AG04449 (cell line): ENCODE measurements at regions not wholly inside any gene's neighbourhood (a gene's known extent, or its start where the extent isn't known, plus 50 kb on each side); places are given as distances from the start of the nearest gene placed in this dataset.

ENCODE experiments used
- CTCF ChIA-PET: fragments of 350-600 bp; formaldehyde crosslinking; extraction: SDS; loops from one replicate; lab custom pipeline; 2021; ENCODE audit warnings: antibody characterized with exemption; lab: Yijun Ruan, JAX
- POLR2A ChIA-PET: fragments of 400-600, 350-600 bp; formaldehyde crosslinking; extraction: SDS; loops from one replicate; lab custom pipeline; 2020; ENCODE audit warnings: antibody characterized with exemption, inconsistent platforms; lab: Yijun Ruan, JAX
- DNase-seq: peaks from one replicate; pipeline ENCODE4 v3.0.0-alpha.2; 2010; ENCODE audit warnings: low read depth, low spot score
- H3K4me3 ChIP-seq: 2 replicates; pipeline ENCODE4 v1.5.1; 2011; ENCODE audit warnings: low read depth, mild to moderate bottlenecking, control low read depth, low read length
- TF ChIP-seq, protein P1 (sequence below): IDR thresholded peaks from one replicate; pipeline ENCODE4 v1.5.1; 2011; ENCODE audit warnings: mild to moderate bottlenecking, moderate library complexity, low read length, control low read depth, inconsistent platforms; ENCODE audit not compliant: insufficient read depth; ENCODE audit errors: missing control alignments

DNA sequence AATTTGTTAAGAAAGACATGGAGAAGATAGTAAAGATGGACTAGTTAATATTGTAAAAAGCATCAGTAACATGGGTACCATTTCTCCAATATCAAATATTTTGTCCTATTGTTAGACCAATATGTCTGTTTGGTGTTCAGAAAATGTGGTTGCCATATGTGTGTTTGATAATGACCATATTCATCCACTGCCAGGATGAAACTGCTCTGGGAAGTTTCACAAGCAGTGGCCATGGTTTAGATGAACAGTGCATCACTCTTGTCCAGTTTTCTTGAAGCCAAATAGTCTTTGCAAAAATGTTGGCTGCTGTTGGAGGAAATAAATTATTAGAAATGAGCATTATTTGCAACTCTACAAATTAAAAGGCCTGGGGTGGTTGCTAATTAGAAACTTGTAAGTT, 333.8 kb downstream of the NUF2 start:
- POLR2A ChIA-PET, result no interaction called here
- CTCF ChIA-PET, result no interaction called here
- DNase-seq, result no peak
- no peak overlapping the region for H3K4me3 ChIP-seq
- TF ChIP-seq, protein P1, sequence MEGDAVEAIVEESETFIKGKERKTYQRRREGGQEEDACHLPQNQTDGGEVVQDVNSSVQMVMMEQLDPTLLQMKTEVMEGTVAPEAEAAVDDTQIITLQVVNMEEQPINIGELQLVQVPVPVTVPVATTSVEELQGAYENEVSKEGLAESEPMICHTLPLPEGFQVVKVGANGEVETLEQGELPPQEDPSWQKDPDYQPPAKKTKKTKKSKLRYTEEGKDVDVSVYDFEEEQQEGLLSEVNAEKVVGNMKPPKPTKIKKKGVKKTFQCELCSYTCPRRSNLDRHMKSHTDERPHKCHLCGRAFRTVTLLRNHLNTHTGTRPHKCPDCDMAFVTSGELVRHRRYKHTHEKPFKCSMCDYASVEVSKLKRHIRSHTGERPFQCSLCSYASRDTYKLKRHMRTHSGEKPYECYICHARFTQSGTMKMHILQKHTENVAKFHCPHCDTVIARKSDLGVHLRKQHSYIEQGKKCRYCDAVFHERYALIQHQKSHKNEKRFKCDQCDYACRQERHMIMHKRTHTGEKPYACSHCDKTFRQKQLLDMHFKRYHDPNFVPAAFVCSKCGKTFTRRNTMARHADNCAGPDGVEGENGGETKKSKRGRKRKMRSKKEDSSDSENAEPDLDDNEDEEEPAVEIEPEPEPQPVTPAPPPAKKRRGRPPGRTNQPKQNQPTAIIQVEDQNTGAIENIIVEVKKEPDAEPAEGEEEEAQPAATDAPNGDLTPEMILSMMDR, result no peak

DNA sequence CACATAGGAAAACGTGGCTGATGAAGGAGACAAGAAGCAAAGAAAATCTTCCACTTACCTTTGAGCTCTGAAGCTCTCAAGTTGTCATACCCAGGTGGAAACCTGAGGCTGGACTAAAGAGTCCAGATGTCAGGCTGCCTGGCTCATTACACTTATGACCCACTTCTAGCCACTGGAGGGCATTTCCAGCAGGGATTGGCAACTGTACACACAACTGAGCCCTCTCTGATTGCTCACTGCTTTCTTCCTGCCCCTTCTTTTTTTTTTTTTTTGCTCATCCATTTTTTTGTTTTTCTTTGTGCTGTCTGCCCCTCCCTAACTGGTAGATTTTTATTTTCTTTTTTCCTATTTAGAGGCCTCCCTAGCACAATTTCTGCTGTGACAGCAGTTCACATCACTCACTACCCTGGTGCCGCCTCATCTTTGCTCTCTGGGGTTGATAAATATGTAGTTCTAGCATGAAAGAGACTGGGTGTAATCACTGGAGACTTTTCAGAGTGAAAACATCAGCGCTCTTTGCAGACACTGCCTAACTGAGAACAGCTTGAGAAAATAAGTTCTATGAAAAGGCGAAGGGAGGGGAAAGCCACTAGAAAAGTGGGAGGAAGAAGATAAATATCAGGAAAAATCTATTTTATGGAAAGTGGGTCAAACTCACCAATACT, 334.5 kb downstream of the NUF2 start:
- no peak overlapping the region for H3K4me3 ChIP-seq
- TF ChIP-seq, protein P1, result no peak
- ChIA-PET POLR2A (no interaction called here), CTCF (no interaction called here)
- DNase-seq, result no peak

DNA sequence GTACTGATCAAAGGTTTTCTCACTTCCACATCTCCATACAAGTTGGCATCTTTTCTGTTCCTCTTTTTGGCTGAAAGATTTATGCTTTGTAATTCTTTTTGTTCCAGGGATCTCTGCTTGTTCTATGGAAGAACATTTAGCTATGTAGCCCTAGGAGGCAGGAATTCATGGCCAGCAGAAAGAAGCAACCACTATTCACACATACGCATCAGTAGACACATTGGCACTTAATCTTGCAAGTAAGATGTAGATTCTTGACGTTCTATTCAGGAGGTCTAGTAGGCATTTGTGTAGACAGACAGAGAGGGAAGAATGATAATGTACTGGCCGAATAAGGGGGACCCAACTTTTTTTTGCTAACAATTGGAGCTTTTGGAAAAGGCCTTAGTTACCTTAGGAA, 336.0 kb downstream of the NUF2 start:
- no peak overlapping the region for H3K4me3 ChIP-seq
- ChIA-PET POLR2A (no interaction called here), CTCF (no interaction called here)
- DNase-seq, result no peak
- TF ChIP-seq, protein P1, result no peak

DNA sequence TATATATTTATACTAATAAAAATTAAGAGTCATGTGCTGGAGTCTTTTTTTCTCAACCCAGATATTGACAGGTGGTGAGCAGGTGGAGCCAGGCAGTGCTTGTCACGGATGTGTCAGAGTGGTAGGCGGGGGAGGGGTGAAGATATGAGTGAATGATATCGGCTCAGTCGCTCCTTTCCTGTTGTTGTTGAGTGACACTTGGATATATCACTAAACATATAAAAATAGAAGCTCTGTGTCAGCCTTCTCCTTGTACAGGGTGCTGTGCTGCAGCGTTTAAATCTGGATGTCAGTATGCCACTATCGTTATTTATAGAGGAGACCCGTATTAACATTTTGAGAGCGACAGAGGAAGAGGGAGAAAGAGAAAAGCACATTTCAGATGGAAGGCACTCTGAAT, 339.6 kb downstream of the NUF2 start:
- DNase-seq, result no peak
- ChIA-PET CTCF (no interaction called here), POLR2A (no interaction called here)
- TF ChIP-seq, protein P1, result no peak
- no peak overlapping the region for H3K4me3 ChIP-seq

DNA sequence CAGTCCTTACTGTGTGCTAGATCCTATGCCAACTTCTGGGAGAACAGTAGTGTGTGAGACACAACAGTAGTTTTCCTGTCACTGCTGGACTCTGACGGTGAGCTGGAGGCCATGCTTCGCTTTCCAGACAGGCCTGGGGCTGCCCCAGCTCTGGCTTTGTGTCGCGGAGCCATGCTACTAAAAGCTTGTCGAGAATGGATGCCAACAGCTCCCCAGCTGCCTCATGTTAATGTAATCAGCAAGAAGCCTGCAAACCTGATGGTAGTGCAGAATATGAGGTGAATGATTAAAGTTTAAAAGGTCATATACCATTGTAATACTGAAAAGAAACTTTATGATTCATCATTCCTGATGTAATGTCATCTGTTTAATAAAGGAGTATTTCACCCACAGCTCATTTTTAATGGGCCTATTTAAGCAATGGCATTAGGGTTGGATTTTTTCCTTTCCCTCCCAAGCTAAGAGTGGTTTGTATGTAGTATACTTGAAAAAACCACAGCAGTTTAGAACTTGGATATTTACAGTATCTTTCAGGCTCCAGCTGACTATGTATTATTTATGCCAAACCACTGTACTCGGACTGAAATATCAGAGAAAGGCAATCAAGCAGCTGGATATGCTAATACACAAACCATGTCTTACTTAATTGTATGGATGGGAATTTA, 343.0 kb downstream of the NUF2 start:
- H3K4me3 ChIP-seq, result no peak overlapping the region
- POLR2A ChIA-PET, result no interaction called here
- CTCF ChIA-PET, result no interaction called here
- TF ChIP-seq, protein P1, result no peak
- no peak for DNase-seq

DNA sequence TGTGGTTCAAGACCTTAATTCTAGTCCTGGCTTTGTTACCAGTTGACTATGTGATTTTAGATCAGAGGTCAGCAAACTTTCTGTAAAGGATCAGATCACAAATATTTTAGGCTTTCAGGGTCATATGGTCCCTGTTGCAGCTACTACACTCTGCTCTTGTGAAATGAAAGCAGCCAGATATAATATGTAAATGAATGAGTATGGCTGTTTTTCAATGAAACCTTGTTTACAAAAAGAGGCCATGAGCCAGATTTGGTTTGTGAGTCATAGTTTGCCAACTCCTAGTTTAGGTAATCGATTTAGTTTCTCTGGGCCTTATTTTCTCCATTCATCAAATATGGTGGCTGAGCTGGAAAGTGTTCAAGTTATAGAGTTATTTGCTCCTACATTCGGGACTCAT, 346.7 kb downstream of the NUF2 start:
- ChIA-PET POLR2A (no interaction called here), CTCF (no interaction called here)
- no peak for DNase-seq
- TF ChIP-seq, protein P1, result no peak
- H3K4me3 ChIP-seq, result no peak overlapping the region
